Suprapubic skin (tissue), 3 donors: ENCODE measurements at regions not wholly inside any gene's neighbourhood (a gene's known extent, or its start where the extent isn't known, plus 50 kb on each side); places are given as distances from the start of the nearest gene placed in this dataset.

Experiments
- POLR2A ChIP-seq, 2 donors: fragments of 450-650 bp; IDR thresholded peaks; one replicate each; pipeline ENCODE4 v1.6.1; 2017; ENCODE audit warnings: antibody characterized with exemption in 2 of 2, mild to moderate bottlenecking in 2 of 2, moderate library complexity in 2 of 2
- TF ChIP-seq, protein P1 (sequence below), 2 donors: fragments of 200-600 bp in 1 of 2; fragments of 450-650 bp in 1 of 2; sonication (generic) in 1 of 2; IDR thresholded peaks; one replicate each; pipeline ENCODE4 v1.5.1; 2016 to 2019; ENCODE audit warnings: antibody characterized with exemption in 2 of 2, mild to moderate bottlenecking in 1 of 2, moderate library complexity in 1 of 2

- TF ChIP-seq, protein P1, sequence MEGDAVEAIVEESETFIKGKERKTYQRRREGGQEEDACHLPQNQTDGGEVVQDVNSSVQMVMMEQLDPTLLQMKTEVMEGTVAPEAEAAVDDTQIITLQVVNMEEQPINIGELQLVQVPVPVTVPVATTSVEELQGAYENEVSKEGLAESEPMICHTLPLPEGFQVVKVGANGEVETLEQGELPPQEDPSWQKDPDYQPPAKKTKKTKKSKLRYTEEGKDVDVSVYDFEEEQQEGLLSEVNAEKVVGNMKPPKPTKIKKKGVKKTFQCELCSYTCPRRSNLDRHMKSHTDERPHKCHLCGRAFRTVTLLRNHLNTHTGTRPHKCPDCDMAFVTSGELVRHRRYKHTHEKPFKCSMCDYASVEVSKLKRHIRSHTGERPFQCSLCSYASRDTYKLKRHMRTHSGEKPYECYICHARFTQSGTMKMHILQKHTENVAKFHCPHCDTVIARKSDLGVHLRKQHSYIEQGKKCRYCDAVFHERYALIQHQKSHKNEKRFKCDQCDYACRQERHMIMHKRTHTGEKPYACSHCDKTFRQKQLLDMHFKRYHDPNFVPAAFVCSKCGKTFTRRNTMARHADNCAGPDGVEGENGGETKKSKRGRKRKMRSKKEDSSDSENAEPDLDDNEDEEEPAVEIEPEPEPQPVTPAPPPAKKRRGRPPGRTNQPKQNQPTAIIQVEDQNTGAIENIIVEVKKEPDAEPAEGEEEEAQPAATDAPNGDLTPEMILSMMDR (IDR thresholded peaks at IDR 0.05), result no peak
- no peak for TF ChIP-seq POLR2A (IDR thresholded peaks at IDR 0.05)
These were observed 64.1 kb upstream of the GMNC start for GRCh38 chr3:190926619-190927018.
